ENCODE measurements at regions not wholly inside any gene's neighbourhood (a gene's known extent, or its start where the extent isn't known, plus 50 kb on each side); places are given as distances from the start of the nearest gene placed in this dataset.

- DNase-seq (ENCODE audit: low read depth), result no peak
These were observed 403.1 kb downstream of the RRAGC start for GRCh38 chr1:38456531-38456876.

- no peak for DNase-seq (ENCODE audit: low read depth)
These were observed 403.6 kb downstream of the RRAGC start for GRCh38 chr1:38455829-38456530.

- no peak for DNase-seq (ENCODE audit: low read depth)
These were observed 404.7 kb downstream of the RRAGC start for GRCh38 chr1:38454749-38455441.

- DNase-seq (ENCODE audit: low read depth), result no peak
These were observed 405.3 kb downstream of the RRAGC start for GRCh38 chr1:38454236-38454635.

GRCh38 chr1:38452246-38452645 lies 405.7 kb upstream of the POU3F1 start:
- no peak for DNase-seq (ENCODE audit: low read depth)

GRCh38 chr1:38451541-38451993 lies 405.0 kb upstream of the POU3F1 start:
- DNase-seq (ENCODE audit: low read depth), result no peak

- DNase-seq (ENCODE audit: low read depth), result no peak
These were observed 402.3 kb upstream of the POU3F1 start for GRCh38 chr1:38448893-38449292.

- DNase-seq (ENCODE audit: low read depth), result no peak
These were observed 400.3 kb upstream of the POU3F1 start for GRCh38 chr1:38446936-38447335.

GRCh38 chr1:38444770-38445442 lies 398.3 kb upstream of the POU3F1 start:
- no peak for DNase-seq (ENCODE audit: low read depth)

GRCh38 chr1:38444311-38444710 lies 397.7 kb upstream of the POU3F1 start:
- no peak for DNase-seq (ENCODE audit: low read depth)

- DNase-seq (ENCODE audit: low read depth), result no peak
These were observed 393.8 kb upstream of the POU3F1 start for GRCh38 chr1:38440402-38440801.

GRCh38 chr1:38436749-38437148 lies 390.2 kb upstream of the POU3F1 start:
- no peak for DNase-seq (ENCODE audit: low read depth)

GRCh38 chr1:38436006-38436405 lies 389.4 kb upstream of the POU3F1 start:
- DNase-seq (ENCODE audit: low read depth), result no peak

GRCh38 chr1:38433084-38433722 lies 386.6 kb upstream of the POU3F1 start:
- DNase-seq (ENCODE audit: low read depth), result no peak

GRCh38 chr1:38431535-38432376 lies 385.2 kb upstream of the POU3F1 start:
- DNase-seq (ENCODE audit: low read depth), result no peak

GRCh38 chr1:38430949-38431348 lies 384.4 kb upstream of the POU3F1 start:
- no peak for DNase-seq (ENCODE audit: low read depth)

- DNase-seq (ENCODE audit: low read depth), result no peak
These were observed 378.1 kb upstream of the POU3F1 start for GRCh38 chr1:38424677-38425076.

GRCh38 chr1:38420666-38421065 lies 374.1 kb upstream of the POU3F1 start:
- DNase-seq (ENCODE audit: low read depth), result no peak

- DNase-seq (ENCODE audit: low read depth), result no peak
These were observed 371.8 kb upstream of the POU3F1 start for GRCh38 chr1:38418195-38419030.

GRCh38 chr1:38403667-38404066 lies 357.1 kb upstream of the POU3F1 start:
- DNase-seq (ENCODE audit: low read depth), result no peak

Measured in T-helper 22 cell (primary cell).